ENCODE measurements at regions not wholly inside any gene's neighbourhood (a gene's known extent, or its start where the extent isn't known, plus 50 kb on each side); places are given as distances from the start of the nearest gene placed in this dataset.

- TF ChIP-seq POLR2AphosphoS5 (IDR thresholded peaks at IDR 0.05) (no peak), CTCF (IDR thresholded peaks at IDR 0.05; ENCODE audit: poor library complexity, severe bottlenecking) (no peak), SMC3 (conservative IDR thresholded peaks at IDR 0.05; ENCODE audit: poor library complexity) (no peak), REST (IDR thresholded peaks at IDR 0.05; ENCODE audit: borderline replicate concordance) (no peak), TAF1 (IDR thresholded peaks at IDR 0.05; ENCODE audit: low read depth) (no peak), MXI1 (conservative IDR thresholded peaks at IDR 0.05; ENCODE audit: poor library complexity, severe bottlenecking) (no peak), EZH2 (IDR thresholded peaks at IDR 0.05; ENCODE audit: borderline replicate concordance, insufficient read depth, low read length, poor library complexity, severe bottlenecking) (no peak), RAD21 (conservative IDR thresholded peaks at IDR 0.05) (no peak)
Measured at GRCh38 chr6:23091795-23092194, 522.4 kb downstream of the HDGFL1 start.

All from neural cell (in vitro differentiated cells).